ENCODE measurements at regions not wholly inside any gene's neighbourhood (a gene's known extent, or its start where the extent isn't known, plus 50 kb on each side); places are given as distances from the start of the nearest gene placed in this dataset.

GRCh38 chr5:173451651-173452050 is 123.4 kb upstream of the STC2 start:
- ATAC-seq (ENCODE audit: low FRiP score) (no peak), DNase-seq (ENCODE audit: low spot score) (no peak)
- no peak for TF ChIP-seq CTCF (IDR thresholded peaks at IDR 0.05)

GRCh38 chr5:173451031-173451430 is 122.8 kb upstream of the STC2 start:
- ATAC-seq (ENCODE audit: low FRiP score) (no peak), DNase-seq (ENCODE audit: low spot score) (no peak)
- no peak for TF ChIP-seq CTCF (IDR thresholded peaks at IDR 0.05)

- TF ChIP-seq CTCF (IDR thresholded peaks at IDR 0.05): no peak
- DNase-seq (ENCODE audit: low spot score) (no peak), ATAC-seq (ENCODE audit: low FRiP score) (no peak)
Observed at GRCh38 chr5:173450188-173450587, 122.0 kb upstream of the STC2 start.

GRCh38 chr5:173448856-173449255 is 120.6 kb upstream of the STC2 start:
- ATAC-seq (ENCODE audit: low FRiP score) (no peak), DNase-seq (ENCODE audit: low spot score) (no peak)
- no peak for TF ChIP-seq CTCF (IDR thresholded peaks at IDR 0.05)

GRCh38 chr5:173443971-173444370 is 115.8 kb upstream of the STC2 start:
- ATAC-seq (ENCODE audit: low FRiP score) (no peak), DNase-seq (ENCODE audit: low spot score) (no peak)
- no peak for TF ChIP-seq CTCF (IDR thresholded peaks at IDR 0.05)

GRCh38 chr5:173441053-173441628 is 112.9 kb upstream of the STC2 start:
- ATAC-seq (ENCODE audit: low FRiP score): no peak
- DNase-seq (ENCODE audit: low spot score): no peak
- no peak for TF ChIP-seq CTCF (IDR thresholded peaks at IDR 0.05)

GRCh38 chr5:173438951-173439350 is 110.7 kb upstream of the STC2 start:
- DNase-seq (ENCODE audit: low spot score) (no peak), ATAC-seq (ENCODE audit: low FRiP score) (no peak)
- TF ChIP-seq CTCF (IDR thresholded peaks at IDR 0.05): no peak

All from omental fat pad (tissue), 3 donors.